COLO668 (cell line): ENCODE measurements at regions not wholly inside any gene's neighbourhood (a gene's known extent, or its start where the extent isn't known, plus 50 kb on each side); places are given as distances from the start of the nearest gene placed in this dataset.
"Not testable (repeated sequence)": the region's sequence is repeated elsewhere in the genome, so short reads cannot be mapped to it uniquely, and the experiment has no call there.

Experiments
- DNase-seq: peaks from one replicate; lab custom pipeline; 2025; ENCODE audit not compliant: unreplicated experiment; lab: John Stamatoyannopoulos, UW

- DNase-seq, result not testable (repeated sequence)
Measured at GRCh38 chr12:131229079-131229425, 275.3 kb downstream of the ADGRD1 start.

GRCh38 chr12:131229426-131230339, 276.0 kb downstream of the ADGRD1 start:
- DNase-seq, result no peak

GRCh38 chr12:131230340-131231031, 276.8 kb downstream of the ADGRD1 start:
- no peak for DNase-seq

GRCh38 chr12:131231032-131231980, 277.6 kb downstream of the ADGRD1 start:
- no peak for DNase-seq

GRCh38 chr12:131232036-131232435, 278.3 kb downstream of the ADGRD1 start:
- no peak for DNase-seq

- DNase-seq, result not testable (repeated sequence)
Measured at GRCh38 chr12:131232872-131233271, 279.2 kb downstream of the ADGRD1 start.

GRCh38 chr12:131233850-131234789, 280.4 kb downstream of the ADGRD1 start:
- peak; percentile 14 for DNase-seq

GRCh38 chr12:131234841-131235271, 281.1 kb downstream of the ADGRD1 start:
- not testable (repeated sequence) for DNase-seq

GRCh38 chr12:131235871-131236271, 282.2 kb downstream of the ADGRD1 start:
- DNase-seq, result no peak

- no peak for DNase-seq
Measured at GRCh38 chr12:131239384-131240094, 285.8 kb downstream of the ADGRD1 start.

GRCh38 chr12:131241517-131241916, 287.8 kb downstream of the ADGRD1 start:
- no peak for DNase-seq

- DNase-seq, result no peak
Measured at GRCh38 chr12:131242741-131243496, 289.2 kb downstream of the ADGRD1 start.

- DNase-seq, result not testable (repeated sequence)
Measured at GRCh38 chr12:131244157-131244688, 290.5 kb downstream of the ADGRD1 start.

- not testable (repeated sequence) for DNase-seq
Measured at GRCh38 chr12:131245161-131245560, 291.5 kb downstream of the ADGRD1 start.

- DNase-seq, result no peak
Measured at GRCh38 chr12:131245564-131246355, 292.1 kb downstream of the ADGRD1 start.

- not testable (repeated sequence) for DNase-seq
Measured at GRCh38 chr12:131247026-131247725, 293.5 kb downstream of the ADGRD1 start.

- not testable (repeated sequence) for DNase-seq
Measured at GRCh38 chr12:131247875-131248274, 294.2 kb downstream of the ADGRD1 start.
